ENCODE measurements at regions not wholly inside any gene's neighbourhood (a gene's known extent, or its start where the extent isn't known, plus 50 kb on each side); places are given as distances from the start of the nearest gene placed in this dataset.

DNA sequence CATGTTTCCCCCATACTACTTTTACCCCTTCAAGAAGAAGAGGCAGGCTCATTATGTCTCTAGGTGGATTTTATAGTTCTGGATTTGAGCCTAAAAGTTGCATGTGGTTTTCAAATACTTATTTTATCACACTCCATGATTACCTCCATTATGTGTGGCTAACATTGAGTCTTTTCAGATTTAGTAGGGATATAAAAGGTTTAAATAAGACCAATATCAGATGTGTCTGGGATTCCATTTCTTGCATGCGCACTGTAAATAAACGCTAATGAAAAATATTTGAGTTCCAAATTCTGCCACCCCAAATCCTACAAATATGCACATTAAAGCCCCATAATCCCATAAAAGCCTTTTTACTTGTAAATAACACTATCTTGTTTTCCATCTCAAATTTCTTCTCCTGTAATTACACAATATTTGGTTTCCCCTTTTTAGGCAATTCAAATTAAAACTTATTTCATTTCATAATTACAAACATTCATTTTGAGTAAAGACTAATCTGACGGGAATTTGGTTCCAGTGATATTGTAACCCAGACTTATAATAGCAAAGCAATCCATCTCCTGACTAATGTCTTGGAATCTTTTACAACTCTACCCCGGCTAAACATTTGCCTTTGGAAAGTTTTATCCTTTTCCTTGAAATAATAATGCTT lies 600.0 kb downstream of the SLC4A3 start (continued):
- no peak for TF ChIP-seq ZNF766 (CRISPR knock-in tag; conservative IDR thresholded peaks at IDR 0.05)
- TF ChIP-seq, protein P1, sequence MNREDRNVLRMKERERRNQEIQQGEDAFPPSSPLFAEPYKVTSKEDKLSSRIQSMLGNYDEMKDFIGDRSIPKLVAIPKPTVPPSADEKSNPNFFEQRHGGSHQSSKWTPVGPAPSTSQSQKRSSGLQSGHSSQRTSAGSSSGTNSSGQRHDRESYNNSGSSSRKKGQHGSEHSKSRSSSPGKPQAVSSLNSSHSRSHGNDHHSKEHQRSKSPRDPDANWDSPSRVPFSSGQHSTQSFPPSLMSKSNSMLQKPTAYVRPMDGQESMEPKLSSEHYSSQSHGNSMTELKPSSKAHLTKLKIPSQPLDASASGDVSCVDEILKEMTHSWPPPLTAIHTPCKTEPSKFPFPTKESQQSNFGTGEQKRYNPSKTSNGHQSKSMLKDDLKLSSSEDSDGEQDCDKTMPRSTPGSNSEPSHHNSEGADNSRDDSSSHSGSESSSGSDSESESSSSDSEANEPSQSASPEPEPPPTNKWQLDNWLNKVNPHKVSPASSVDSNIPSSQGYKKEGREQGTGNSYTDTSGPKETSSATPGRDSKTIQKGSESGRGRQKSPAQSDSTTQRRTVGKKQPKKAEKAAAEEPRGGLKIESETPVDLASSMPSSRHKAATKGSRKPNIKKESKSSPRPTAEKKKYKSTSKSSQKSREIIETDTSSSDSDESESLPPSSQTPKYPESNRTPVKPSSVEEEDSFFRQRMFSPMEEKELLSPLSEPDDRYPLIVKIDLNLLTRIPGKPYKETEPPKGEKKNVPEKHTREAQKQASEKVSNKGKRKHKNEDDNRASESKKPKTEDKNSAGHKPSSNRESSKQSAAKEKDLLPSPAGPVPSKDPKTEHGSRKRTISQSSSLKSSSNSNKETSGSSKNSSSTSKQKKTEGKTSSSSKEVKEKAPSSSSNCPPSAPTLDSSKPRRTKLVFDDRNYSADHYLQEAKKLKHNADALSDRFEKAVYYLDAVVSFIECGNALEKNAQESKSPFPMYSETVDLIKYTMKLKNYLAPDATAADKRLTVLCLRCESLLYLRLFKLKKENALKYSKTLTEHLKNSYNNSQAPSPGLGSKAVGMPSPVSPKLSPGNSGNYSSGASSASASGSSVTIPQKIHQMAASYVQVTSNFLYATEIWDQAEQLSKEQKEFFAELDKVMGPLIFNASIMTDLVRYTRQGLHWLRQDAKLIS (CRISPR knock-in tag; IDR thresholded peaks at IDR 0.05): no peak
- TF ChIP-seq SRSF3 (IDR thresholded peaks at IDR 0.05; ENCODE audit: insufficient read depth, low read length): no peak
- no peak for TF ChIP-seq ZC3H4 (CRISPR knock-in tag; IDR thresholded peaks at IDR 0.05; ENCODE audit: borderline replicate concordance)
- no peak for TF ChIP-seq ZBTB1 (CRISPR knock-in tag; IDR thresholded peaks at IDR 0.05; ENCODE audit: borderline replicate concordance, low read depth)
- TF ChIP-seq ZBTB7A (IDR thresholded peaks at IDR 0.05; ENCODE audit: borderline replicate concordance, control insufficient read depth, low read depth, low read length): no peak

Data from K562 (cell line).